ENCODE measurements at regions not wholly inside any gene's neighbourhood (a gene's known extent, or its start where the extent isn't known, plus 50 kb on each side); places are given as distances from the start of the nearest gene placed in this dataset.

DNA sequence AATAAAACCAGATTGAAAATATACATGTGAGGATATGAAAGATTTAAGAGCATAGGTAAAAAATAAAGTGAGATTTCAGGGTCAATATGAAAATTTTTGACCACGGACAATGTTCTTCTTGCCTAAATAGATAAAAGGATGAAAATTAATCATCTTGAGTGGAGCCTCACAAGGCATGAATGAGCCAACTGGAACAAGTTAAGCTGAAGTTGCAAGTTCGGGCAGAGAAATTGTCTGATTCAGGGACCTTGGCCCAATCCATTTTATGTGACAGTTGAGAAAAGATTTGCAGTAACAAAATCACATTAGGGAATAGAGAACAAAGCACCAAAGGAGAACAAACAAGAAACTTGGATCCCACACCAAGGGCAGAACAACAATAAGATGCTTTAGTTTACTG lies 305.3 kb downstream of the TMX3 start:
- Histone ChIP-seq H3K4me2 (ENCODE audit: unreplicated experiment) (no peak overlapping the region), H3K9me3 (ENCODE audit: low read depth) (no peaks in the 10 kb centered on the region), H3K27me3 (replicated peaks; ENCODE audit: insufficient read depth) (no peaks in the 10 kb centered on the region), H3K9ac (no peak overlapping the region), H3K36me3 (ENCODE audit: low read depth) (no peaks in the 10 kb centered on the region), H3F3A (ENCODE audit: insufficient read depth) (no peaks in the 10 kb centered on the region), H3K4me1 (ENCODE audit: insufficient read depth) (peaks cover 7% of the 10 kb centered on the region), H2AFZ (no peak overlapping the region), H3K79me2 (ENCODE audit: insufficient read depth) (no peaks in the 10 kb centered on the region), H3K9me2 (ENCODE audit: insufficient read depth) (0 out of 2 replicates have a peak, but pooled peaks cover 3% of the 10 kb centered on the region), H4K20me1 (ENCODE audit: insufficient read depth) (no peaks in the 10 kb centered on the region), H3K4me3 (no peak overlapping the region), H3K27ac (no peak overlapping the region)
- in situ Hi-C loops (cut with MboI), result no loop called here
- no peak for DNase-seq
- 60% methylated on average over 2 of the region's 2 CpGs for WGBS, 2 experiments (ENCODE audit: low coverage in 1 of 2, low lambda C conversion rate in 2 of 2, missing lambda C conversion rate in 2 of 2)
- TF ChIP-seq EZH2phosphoT487 (IDR thresholded peaks at IDR 0.05; ENCODE audit: insufficient read depth, low read depth) (no peak), EZH2 (IDR thresholded peaks at IDR 0.05; ENCODE audit: insufficient read depth, poor library complexity, severe bottlenecking) (no peak)

DNA sequence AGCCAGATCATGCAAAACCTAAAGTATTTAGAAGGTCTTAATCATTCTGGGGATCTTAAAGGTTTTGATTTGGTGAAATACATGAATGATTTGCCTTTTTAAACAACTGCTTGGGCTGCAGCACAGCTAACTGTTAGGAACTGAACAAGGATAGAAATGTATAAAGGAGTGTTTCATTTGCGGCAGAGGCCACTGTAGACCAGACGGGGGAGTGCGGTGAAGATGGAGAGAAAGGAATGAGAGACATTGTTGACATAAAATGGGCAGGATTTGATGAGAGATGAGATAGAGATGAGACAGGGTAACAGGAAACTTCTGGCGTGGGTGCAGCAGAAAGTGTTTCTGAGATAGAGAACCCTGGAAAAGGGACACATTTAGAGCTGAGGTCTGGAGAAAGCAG lies 308.1 kb downstream of the TMX3 start:
- TF ChIP-seq EZH2 (IDR thresholded peaks at IDR 0.05; ENCODE audit: insufficient read depth, poor library complexity, severe bottlenecking), result no peak
- no peak for TF ChIP-seq EZH2phosphoT487 (IDR thresholded peaks at IDR 0.05; ENCODE audit: insufficient read depth, low read depth)
- in situ Hi-C loops (cut with MboI), result no loop called here
- Histone ChIP-seq H3K4me1 (ENCODE audit: insufficient read depth) (peaks cover 11% of the 10 kb centered on the region), H2AFZ (peak overlapping the region; percentile 75), H3K9ac (no peak overlapping the region), H3K36me3 (ENCODE audit: low read depth) (no peaks in the 10 kb centered on the region), H3K4me3 (no peak overlapping the region), H3K27ac (no peak overlapping the region), H3K79me2 (ENCODE audit: insufficient read depth) (no peaks in the 10 kb centered on the region), H3K9me3 (ENCODE audit: low read depth) (no peaks in the 10 kb centered on the region), H3K27me3 (replicated peaks; ENCODE audit: insufficient read depth) (no peaks in the 10 kb centered on the region), H3K4me2 (ENCODE audit: unreplicated experiment) (peak overlapping the region; percentile 16), H3K9me2 (ENCODE audit: insufficient read depth) (0 out of 2 replicates have a peak, but pooled peaks cover 3% of the 10 kb centered on the region), H3F3A (ENCODE audit: insufficient read depth) (no peaks in the 10 kb centered on the region), H4K20me1 (ENCODE audit: insufficient read depth) (no peaks in the 10 kb centered on the region)
- peak; percentile 50 for DNase-seq
- WGBS, 2 experiments (ENCODE audit: low coverage in 1 of 2, low lambda C conversion rate in 2 of 2, missing lambda C conversion rate in 2 of 2), result 6 to 14% methylated on average over 4 of the region's 4 CpGs

DNA sequence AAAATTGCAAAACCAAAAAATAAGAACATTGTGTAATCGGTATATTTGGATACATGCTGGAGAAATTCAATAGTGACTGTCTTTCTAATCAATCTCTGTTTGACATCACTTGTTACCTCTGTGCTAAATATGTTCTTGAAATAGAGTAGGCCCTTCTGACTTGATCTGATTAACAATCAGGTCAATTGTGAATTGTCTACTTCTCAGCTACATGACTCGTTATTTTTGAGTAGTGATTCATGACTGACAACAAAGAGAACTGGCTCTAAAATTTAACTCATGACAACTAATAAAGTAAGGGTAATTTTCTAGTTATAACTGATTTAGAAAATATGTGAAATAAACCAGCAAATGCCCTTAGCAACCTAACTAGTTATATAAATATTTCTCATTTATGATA lies 312.1 kb downstream of the TMX3 start:
- Histone ChIP-seq H3K4me2 (ENCODE audit: unreplicated experiment) (no peak overlapping the region), H3F3A (ENCODE audit: insufficient read depth) (no peaks in the 10 kb centered on the region), H3K27ac (no peak overlapping the region), H3K79me2 (ENCODE audit: insufficient read depth) (no peaks in the 10 kb centered on the region), H3K4me3 (no peak overlapping the region), H3K27me3 (replicated peaks; ENCODE audit: insufficient read depth) (no peaks in the 10 kb centered on the region), H2AFZ (0 out of 2 replicates have a peak overlapping the region, but pooled peaks have one; percentile 5), H4K20me1 (ENCODE audit: insufficient read depth) (no peaks in the 10 kb centered on the region), H3K9me3 (ENCODE audit: low read depth) (no peaks in the 10 kb centered on the region), H3K36me3 (ENCODE audit: low read depth) (no peaks in the 10 kb centered on the region), H3K4me1 (ENCODE audit: insufficient read depth) (peaks cover 11% of the 10 kb centered on the region), H3K9me2 (ENCODE audit: insufficient read depth) (no peaks in the 10 kb centered on the region), H3K9ac (no peak overlapping the region)
- TF ChIP-seq EZH2phosphoT487 (IDR thresholded peaks at IDR 0.05; ENCODE audit: insufficient read depth, low read depth) (no peak), EZH2 (IDR thresholded peaks at IDR 0.05; ENCODE audit: insufficient read depth, poor library complexity, severe bottlenecking) (no peak)
- in situ Hi-C loops (cut with MboI), result no loop called here
- 71 to 75% methylated on average over 2 of the region's 2 CpGs for WGBS, 2 experiments (ENCODE audit: low coverage in 1 of 2, low lambda C conversion rate in 2 of 2, missing lambda C conversion rate in 2 of 2)
- no peak for DNase-seq

DNA sequence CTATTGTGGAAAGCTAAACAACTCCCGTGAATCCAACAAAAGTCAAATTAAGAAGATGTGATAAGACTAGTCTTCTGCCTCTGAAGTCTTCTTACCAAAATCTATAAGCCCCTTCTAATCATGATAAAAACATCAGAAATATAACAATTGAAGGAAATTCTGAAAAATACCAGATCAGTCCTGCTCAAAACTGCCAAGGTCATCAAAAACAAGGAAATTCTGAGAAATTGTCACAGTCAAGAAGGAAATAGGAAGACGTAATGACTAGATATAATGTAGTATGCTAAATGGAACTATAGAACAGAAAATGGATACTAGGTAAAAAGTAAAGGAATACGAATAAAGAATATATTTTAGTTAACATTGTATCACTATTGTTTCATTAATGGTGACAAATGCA lies 314.0 kb downstream of the TMX3 start:
- H3K9me2 ChIP-seq (ENCODE audit: insufficient read depth), result no peaks in the 10 kb centered on the region
- no peak overlapping the region for H3K4me2 ChIP-seq (ENCODE audit: unreplicated experiment)
- in situ Hi-C loops (cut with MboI), result no loop called here
- no peaks in the 10 kb centered on the region for H3F3A ChIP-seq (ENCODE audit: insufficient read depth)
- no peak overlapping the region for H3K27ac ChIP-seq
- H2AFZ ChIP-seq, result no peak overlapping the region
- no peak for TF ChIP-seq EZH2 (IDR thresholded peaks at IDR 0.05; ENCODE audit: insufficient read depth, poor library complexity, severe bottlenecking)
- no peak for TF ChIP-seq EZH2phosphoT487 (IDR thresholded peaks at IDR 0.05; ENCODE audit: insufficient read depth, low read depth)
- no peaks in the 10 kb centered on the region for H3K27me3 ChIP-seq (replicated peaks; ENCODE audit: insufficient read depth)
- H3K9me3 ChIP-seq (ENCODE audit: low read depth), result no peaks in the 10 kb centered on the region
- H3K4me1 ChIP-seq (ENCODE audit: insufficient read depth), result peaks cover 4% of the 10 kb centered on the region; the same call in 1 of the 2 replicates
- H3K9ac ChIP-seq, result no peak overlapping the region
- H3K4me3 ChIP-seq, result no peak overlapping the region
- WGBS, 2 experiments (ENCODE audit: low coverage in 1 of 2, low lambda C conversion rate in 2 of 2, missing lambda C conversion rate in 2 of 2), result 92 to 100% methylated on average over 3 of the region's 3 CpGs
- no peaks in the 10 kb centered on the region for H3K79me2 ChIP-seq (ENCODE audit: insufficient read depth)
- DNase-seq, result no peak
- H4K20me1 ChIP-seq (ENCODE audit: insufficient read depth), result no peaks in the 10 kb centered on the region
- H3K36me3 ChIP-seq (ENCODE audit: low read depth), result no peaks in the 10 kb centered on the region

DNA sequence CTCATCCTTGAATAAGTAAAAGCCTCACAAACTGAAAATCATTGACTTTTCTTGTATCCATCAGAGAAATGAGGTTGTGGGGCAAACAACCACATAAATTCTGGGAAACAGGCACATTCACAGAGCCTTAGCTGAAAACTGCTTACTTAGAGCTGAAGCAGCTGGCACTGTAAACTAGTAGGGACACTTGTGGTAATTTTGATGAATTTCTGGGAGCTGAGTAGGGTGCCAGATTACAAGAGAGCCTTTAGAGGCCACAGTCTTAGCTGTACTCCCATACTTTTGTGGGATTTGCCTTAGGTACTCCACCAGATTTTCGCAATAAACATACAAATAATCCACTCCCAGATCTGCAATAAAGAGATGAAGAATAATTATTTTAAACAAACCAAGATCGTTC lies 315.2 kb downstream of the TMX3 start:
- no peaks in the 10 kb centered on the region for H3K36me3 ChIP-seq (ENCODE audit: low read depth)
- H3K9me2 ChIP-seq (ENCODE audit: insufficient read depth), result no peaks in the 10 kb centered on the region
- H3K9ac ChIP-seq, result no peak overlapping the region
- no peaks in the 10 kb centered on the region for H3K27me3 ChIP-seq (replicated peaks; ENCODE audit: insufficient read depth)
- peaks cover 4% of the 10 kb centered on the region; the same call in 1 of the 2 replicates for H3K4me1 ChIP-seq (ENCODE audit: insufficient read depth)
- H3K4me2 ChIP-seq (ENCODE audit: unreplicated experiment), result no peak overlapping the region
- H3K79me2 ChIP-seq (ENCODE audit: insufficient read depth), result no peaks in the 10 kb centered on the region
- no peak overlapping the region for H3K27ac ChIP-seq
- WGBS, 2 experiments (ENCODE audit: low coverage in 1 of 2, low lambda C conversion rate in 2 of 2, missing lambda C conversion rate in 2 of 2), result 55 to 63% methylated on average over 2 of the region's 2 CpGs
- TF ChIP-seq EZH2 (IDR thresholded peaks at IDR 0.05; ENCODE audit: insufficient read depth, poor library complexity, severe bottlenecking), result no peak
- no peak for TF ChIP-seq EZH2phosphoT487 (IDR thresholded peaks at IDR 0.05; ENCODE audit: insufficient read depth, low read depth)
- DNase-seq, result no peak
- no peak overlapping the region for H2AFZ ChIP-seq
- H3K4me3 ChIP-seq, result no peak overlapping the region
- H4K20me1 ChIP-seq (ENCODE audit: insufficient read depth), result no peaks in the 10 kb centered on the region
- no peaks in the 10 kb centered on the region for H3F3A ChIP-seq (ENCODE audit: insufficient read depth)
- in situ Hi-C loops (cut with MboI), result no loop called here
- no peaks in the 10 kb centered on the region for H3K9me3 ChIP-seq (ENCODE audit: low read depth)

Measured in GM23248 (cell line).